PC-9 (cell line): ENCODE measurements at regions not wholly inside any gene's neighbourhood (a gene's known extent, or its start where the extent isn't known, plus 50 kb on each side); places are given as distances from the start of the nearest gene placed in this dataset.

Experiments
- EZH2 ChIP-seq: fragments of 200-600 bp; sonication (generic); IDR thresholded peaks from 2 replicates; pipeline ENCODE4 v1.8.0; 2017; ENCODE audit warnings: antibody characterized with exemption, low read depth
- TF ChIP-seq, protein P1 (sequence below): fragments of 200-600 bp; sonication (generic); conservative IDR thresholded peaks from 2 replicates; pipeline ENCODE4 v1.6.1; 2017; ENCODE audit warnings: mixed run types, antibody characterized with exemption, mild to moderate bottlenecking, moderate library complexity

DNA sequence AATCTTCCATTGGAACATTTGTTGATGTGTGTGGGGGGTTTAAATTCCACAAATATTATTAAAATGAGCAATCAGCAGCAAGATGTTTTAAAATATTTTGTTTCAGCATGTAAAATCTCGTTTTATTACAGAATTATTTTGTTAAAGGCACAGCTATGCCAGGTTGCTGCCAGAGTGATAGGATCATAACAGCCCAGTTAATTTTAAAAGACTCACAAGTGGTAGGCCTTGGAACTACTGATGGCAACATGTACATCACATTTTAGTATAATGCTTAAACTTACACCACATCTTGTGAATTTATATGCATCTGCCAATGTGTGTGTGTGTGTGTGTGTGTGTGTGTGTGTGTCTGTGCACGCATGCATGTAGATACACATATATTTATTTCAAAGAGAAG, 97.8 kb upstream of the SPRY1 start:
- TF ChIP-seq, protein P1, sequence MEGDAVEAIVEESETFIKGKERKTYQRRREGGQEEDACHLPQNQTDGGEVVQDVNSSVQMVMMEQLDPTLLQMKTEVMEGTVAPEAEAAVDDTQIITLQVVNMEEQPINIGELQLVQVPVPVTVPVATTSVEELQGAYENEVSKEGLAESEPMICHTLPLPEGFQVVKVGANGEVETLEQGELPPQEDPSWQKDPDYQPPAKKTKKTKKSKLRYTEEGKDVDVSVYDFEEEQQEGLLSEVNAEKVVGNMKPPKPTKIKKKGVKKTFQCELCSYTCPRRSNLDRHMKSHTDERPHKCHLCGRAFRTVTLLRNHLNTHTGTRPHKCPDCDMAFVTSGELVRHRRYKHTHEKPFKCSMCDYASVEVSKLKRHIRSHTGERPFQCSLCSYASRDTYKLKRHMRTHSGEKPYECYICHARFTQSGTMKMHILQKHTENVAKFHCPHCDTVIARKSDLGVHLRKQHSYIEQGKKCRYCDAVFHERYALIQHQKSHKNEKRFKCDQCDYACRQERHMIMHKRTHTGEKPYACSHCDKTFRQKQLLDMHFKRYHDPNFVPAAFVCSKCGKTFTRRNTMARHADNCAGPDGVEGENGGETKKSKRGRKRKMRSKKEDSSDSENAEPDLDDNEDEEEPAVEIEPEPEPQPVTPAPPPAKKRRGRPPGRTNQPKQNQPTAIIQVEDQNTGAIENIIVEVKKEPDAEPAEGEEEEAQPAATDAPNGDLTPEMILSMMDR: no peak
- no peak for TF ChIP-seq EZH2
